ENCODE measurements at regions not wholly inside any gene's neighbourhood (a gene's known extent, or its start where the extent isn't known, plus 50 kb on each side); places are given as distances from the start of the nearest gene placed in this dataset.

GRCh38 chr5:97554977-97555643 lies 372.1 kb upstream of the RIOK2 start:
- H3K4me1 ChIP-seq, result no peaks in the 10 kb centered on the region
- no peak overlapping the region for H3K4me3 ChIP-seq
- no peaks in the 10 kb centered on the region for H3K9me3 ChIP-seq
- intact Hi-C loops (cut with DNase I; ENCODE audit: low total_unique reads), result no loop called here
- H3K36me3 ChIP-seq, result no peaks in the 10 kb centered on the region
- no peak overlapping the region for H3K27ac ChIP-seq
- no peaks in the 10 kb centered on the region for H3K27me3 ChIP-seq
- TF ChIP-seq, protein P1, sequence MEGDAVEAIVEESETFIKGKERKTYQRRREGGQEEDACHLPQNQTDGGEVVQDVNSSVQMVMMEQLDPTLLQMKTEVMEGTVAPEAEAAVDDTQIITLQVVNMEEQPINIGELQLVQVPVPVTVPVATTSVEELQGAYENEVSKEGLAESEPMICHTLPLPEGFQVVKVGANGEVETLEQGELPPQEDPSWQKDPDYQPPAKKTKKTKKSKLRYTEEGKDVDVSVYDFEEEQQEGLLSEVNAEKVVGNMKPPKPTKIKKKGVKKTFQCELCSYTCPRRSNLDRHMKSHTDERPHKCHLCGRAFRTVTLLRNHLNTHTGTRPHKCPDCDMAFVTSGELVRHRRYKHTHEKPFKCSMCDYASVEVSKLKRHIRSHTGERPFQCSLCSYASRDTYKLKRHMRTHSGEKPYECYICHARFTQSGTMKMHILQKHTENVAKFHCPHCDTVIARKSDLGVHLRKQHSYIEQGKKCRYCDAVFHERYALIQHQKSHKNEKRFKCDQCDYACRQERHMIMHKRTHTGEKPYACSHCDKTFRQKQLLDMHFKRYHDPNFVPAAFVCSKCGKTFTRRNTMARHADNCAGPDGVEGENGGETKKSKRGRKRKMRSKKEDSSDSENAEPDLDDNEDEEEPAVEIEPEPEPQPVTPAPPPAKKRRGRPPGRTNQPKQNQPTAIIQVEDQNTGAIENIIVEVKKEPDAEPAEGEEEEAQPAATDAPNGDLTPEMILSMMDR (IDR thresholded peaks at IDR 0.05), result no peak
- no peak for TF ChIP-seq POLR2A (IDR thresholded peaks at IDR 0.05)
- no peak for DNase-seq

- intact Hi-C loops (cut with DNase I; ENCODE audit: low total_unique reads), result no loop called here
- no peak for DNase-seq
- no peak for TF ChIP-seq POLR2A (IDR thresholded peaks at IDR 0.05)
- TF ChIP-seq, protein P1 (IDR thresholded peaks at IDR 0.05), result no peak
- H3K4me1 ChIP-seq, result no peaks in the 10 kb centered on the region
- no peak overlapping the region for H3K4me3 ChIP-seq
- H3K36me3 ChIP-seq, result no peaks in the 10 kb centered on the region
- no peaks in the 10 kb centered on the region for H3K9me3 ChIP-seq
- no peaks in the 10 kb centered on the region for H3K27me3 ChIP-seq
- no peak overlapping the region for H3K27ac ChIP-seq
Observed at GRCh38 chr5:97555644-97555981, 372.6 kb upstream of the RIOK2 start.

DNA sequence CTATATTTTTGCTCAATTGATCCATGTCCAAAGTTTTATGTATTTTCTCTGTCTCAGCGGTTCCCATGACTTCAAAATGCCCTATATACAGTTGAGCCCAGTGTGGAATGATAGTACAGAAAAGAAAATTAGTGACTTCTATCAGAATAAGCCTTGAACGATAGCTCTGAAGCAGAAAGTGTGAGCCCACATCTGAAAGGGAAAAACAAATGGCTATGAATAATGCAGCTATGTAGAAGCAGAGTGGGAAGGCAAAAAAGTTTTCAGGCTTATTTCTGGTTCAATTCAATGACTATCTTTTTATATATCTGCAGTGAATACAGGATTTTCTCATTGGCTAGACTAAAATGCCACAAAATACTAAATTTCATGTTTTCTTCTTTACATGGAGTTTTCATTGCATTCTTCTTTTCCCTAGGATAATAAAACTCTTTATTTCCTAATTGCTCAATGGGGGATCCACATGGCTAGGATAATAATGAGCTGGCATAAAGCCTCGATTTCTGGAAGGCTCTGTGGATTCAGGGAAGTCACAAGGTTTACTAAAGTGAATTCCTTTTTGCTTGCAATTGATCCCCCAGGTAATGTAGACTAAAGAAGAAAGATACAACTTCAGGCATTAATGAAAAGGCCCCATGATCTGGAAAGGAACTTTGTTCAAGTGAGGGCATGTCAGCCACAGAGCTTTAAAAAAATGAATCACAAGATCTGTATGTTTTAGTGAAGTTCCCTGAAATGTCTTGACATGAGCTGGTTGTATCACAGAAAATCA lies 377.0 kb upstream of the RIOK2 start:
- TF ChIP-seq, protein P1 (IDR thresholded peaks at IDR 0.05), result no peak
- no peak for TF ChIP-seq POLR2A (IDR thresholded peaks at IDR 0.05)
- H3K4me1 ChIP-seq, result no peaks in the 10 kb centered on the region
- intact Hi-C loops (cut with DNase I; ENCODE audit: low total_unique reads), result no loop called here
- H3K27me3 ChIP-seq, result no peaks in the 10 kb centered on the region
- no peak for DNase-seq
- no peaks in the 10 kb centered on the region for H3K9me3 ChIP-seq
- H3K27ac ChIP-seq, result no peak overlapping the region
- H3K36me3 ChIP-seq, result no peaks in the 10 kb centered on the region
- H3K4me3 ChIP-seq, result no peak overlapping the region

DNA sequence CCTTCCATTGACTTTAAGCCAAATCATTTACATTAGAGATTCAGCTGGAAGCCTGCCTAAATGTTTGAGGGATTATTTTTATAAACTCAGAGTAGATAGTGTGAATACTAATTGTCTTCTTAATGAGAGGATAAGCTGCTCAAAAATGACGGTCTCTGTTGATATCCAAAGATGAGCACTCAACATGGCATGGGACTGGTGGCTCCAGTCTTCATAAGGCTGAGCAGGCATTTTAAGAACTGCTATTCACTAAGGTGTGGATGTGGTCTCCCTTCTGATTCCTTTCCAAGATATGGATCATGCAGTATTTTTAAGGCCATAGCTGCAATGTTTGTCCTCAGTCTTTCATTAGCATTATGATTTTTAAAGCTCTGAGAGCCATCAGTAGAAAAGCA lies 377.5 kb upstream of the RIOK2 start:
- Histone ChIP-seq H3K36me3 (no peaks in the 10 kb centered on the region), H3K27me3 (no peaks in the 10 kb centered on the region), H3K4me1 (no peaks in the 10 kb centered on the region), H3K27ac (no peak overlapping the region), H3K4me3 (no peak overlapping the region), H3K9me3 (no peaks in the 10 kb centered on the region)
- TF ChIP-seq, protein P1 (IDR thresholded peaks at IDR 0.05), result no peak
- TF ChIP-seq POLR2A (IDR thresholded peaks at IDR 0.05), result no peak
- intact Hi-C loops (cut with DNase I; ENCODE audit: low total_unique reads), result no loop called here
- no peak for DNase-seq

- Histone ChIP-seq H3K36me3 (no peaks in the 10 kb centered on the region), H3K27me3 (no peaks in the 10 kb centered on the region), H3K4me3 (no peak overlapping the region), H3K4me1 (no peaks in the 10 kb centered on the region), H3K27ac (no peak overlapping the region), H3K9me3 (no peaks in the 10 kb centered on the region)
- DNase-seq, result no peak
- TF ChIP-seq, protein P1 (IDR thresholded peaks at IDR 0.05), result no peak
- no peak for TF ChIP-seq POLR2A (IDR thresholded peaks at IDR 0.05)
- intact Hi-C loops (cut with DNase I; ENCODE audit: low total_unique reads), result no loop called here
Observed at GRCh38 chr5:97563050-97563657, 380.1 kb upstream of the RIOK2 start.

Measured in uterus (tissue), 3 donors.